22Rv1 (cell line): ENCODE measurements at regions not wholly inside any gene's neighbourhood (a gene's known extent, or its start where the extent isn't known, plus 50 kb on each side); places are given as distances from the start of the nearest gene placed in this dataset.

Source experiments
- H3K27ac ChIP-seq: fragments of 450-650 bp; 2 replicates; pipeline ENCODE4 v1.5.1; 2017
- ZFX ChIP-seq: fragments of 450-650 bp; IDR thresholded peaks from 2 replicates; pipeline ENCODE4 v1.6.1; 2017; ENCODE audit warnings: antibody characterized with exemption, borderline replicate concordance
- TF ChIP-seq, protein P1 (sequence below): fragments of 450-650 bp; IDR thresholded peaks from 2 replicates; pipeline ENCODE4 v1.5.1; 2017; ENCODE audit warnings: mild to moderate bottlenecking

GRCh38 chr2:66872081-66872985 is 437.4 kb downstream of the MEIS1 start:
- TF ChIP-seq, protein P1, sequence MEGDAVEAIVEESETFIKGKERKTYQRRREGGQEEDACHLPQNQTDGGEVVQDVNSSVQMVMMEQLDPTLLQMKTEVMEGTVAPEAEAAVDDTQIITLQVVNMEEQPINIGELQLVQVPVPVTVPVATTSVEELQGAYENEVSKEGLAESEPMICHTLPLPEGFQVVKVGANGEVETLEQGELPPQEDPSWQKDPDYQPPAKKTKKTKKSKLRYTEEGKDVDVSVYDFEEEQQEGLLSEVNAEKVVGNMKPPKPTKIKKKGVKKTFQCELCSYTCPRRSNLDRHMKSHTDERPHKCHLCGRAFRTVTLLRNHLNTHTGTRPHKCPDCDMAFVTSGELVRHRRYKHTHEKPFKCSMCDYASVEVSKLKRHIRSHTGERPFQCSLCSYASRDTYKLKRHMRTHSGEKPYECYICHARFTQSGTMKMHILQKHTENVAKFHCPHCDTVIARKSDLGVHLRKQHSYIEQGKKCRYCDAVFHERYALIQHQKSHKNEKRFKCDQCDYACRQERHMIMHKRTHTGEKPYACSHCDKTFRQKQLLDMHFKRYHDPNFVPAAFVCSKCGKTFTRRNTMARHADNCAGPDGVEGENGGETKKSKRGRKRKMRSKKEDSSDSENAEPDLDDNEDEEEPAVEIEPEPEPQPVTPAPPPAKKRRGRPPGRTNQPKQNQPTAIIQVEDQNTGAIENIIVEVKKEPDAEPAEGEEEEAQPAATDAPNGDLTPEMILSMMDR = no peak
- no peak for TF ChIP-seq ZFX
- no peak overlapping the region for H3K27ac ChIP-seq

DNA sequence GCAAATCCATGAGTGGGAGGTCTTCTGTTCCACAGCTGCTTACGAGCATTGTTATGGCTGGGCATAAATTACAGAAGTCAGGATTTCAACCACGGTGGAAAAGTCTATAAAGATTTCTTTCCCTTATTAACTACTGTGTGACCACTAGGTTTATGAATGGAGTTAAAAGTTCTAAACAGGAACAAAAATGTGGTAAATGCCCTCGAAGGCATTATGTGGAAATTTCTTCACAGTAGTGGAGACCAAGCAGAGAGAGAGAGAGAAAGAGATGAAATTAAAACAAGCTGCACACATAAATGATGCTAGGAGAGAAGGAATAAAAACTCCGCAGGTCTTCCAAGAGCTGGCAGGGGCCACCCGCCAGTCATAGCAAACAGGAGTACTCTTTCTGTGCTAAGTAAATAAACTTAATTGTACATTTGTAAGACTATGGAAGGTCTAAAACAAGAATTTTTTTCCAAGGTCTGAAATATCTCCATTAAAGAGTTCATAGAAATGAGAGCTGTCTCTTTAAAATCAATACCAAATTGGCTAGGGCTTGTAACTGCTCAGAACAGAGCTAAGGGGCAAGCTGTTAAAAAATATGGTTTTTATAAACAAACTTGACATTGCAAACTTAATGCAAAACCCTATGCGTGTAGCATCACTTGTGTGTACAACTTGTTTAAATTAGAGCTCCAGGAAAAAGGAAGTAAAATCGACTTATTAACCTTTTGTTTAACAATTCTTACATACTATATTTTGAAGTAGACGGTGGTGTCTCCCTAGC is 438.2 kb downstream of the MEIS1 start:
- no peak overlapping the region for H3K27ac ChIP-seq
- no peak for TF ChIP-seq ZFX
- TF ChIP-seq, protein P1 = no peak

DNA sequence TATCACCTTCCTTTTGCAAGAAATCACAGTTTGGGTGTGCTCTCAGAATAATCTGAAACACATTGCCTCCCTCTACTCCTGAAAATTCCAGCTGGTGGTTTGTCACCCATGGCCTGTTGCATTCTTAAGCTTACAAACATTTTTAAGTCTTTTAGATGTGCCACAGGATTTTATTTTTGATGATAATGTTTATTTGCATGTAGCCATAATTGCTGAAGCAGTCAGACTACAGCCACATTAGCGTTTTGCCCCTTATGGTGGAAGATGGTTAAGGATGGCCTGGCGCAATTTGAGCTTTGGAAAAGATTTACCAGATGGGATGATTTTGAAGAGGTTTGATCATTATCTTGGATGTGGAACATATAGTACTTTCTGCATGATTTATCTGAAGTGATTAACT is 439.5 kb downstream of the MEIS1 start:
- no peak overlapping the region for H3K27ac ChIP-seq
- TF ChIP-seq ZFX = no peak
- TF ChIP-seq, protein P1 = no peak

DNA sequence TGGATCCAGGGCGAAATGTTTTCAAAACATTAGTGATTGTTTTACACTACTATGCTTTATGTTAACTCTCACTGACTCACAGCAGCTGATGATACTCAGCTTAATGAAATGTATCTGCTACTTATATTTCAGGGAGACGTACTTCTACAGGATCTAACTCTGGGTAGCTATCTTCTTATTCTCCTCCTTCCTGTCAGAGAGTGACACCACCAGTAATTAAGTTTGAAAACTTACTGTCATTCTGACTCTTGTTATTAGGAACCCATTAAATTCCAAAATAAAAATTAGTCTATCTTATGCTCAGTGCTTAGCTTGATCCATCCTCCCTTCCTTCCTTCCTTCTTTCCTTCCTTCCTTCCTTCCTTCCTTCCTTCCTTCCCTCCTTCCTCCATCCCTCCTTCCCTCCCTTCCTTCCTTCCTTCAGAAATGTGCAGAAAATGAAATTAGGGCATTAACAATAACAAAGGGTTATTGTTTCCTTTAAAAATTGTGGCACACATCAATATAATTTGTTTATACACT is 441.1 kb downstream of the MEIS1 start:
- TF ChIP-seq ZFX = no peak
- TF ChIP-seq, protein P1 = no peak
- no peak overlapping the region for H3K27ac ChIP-seq

DNA sequence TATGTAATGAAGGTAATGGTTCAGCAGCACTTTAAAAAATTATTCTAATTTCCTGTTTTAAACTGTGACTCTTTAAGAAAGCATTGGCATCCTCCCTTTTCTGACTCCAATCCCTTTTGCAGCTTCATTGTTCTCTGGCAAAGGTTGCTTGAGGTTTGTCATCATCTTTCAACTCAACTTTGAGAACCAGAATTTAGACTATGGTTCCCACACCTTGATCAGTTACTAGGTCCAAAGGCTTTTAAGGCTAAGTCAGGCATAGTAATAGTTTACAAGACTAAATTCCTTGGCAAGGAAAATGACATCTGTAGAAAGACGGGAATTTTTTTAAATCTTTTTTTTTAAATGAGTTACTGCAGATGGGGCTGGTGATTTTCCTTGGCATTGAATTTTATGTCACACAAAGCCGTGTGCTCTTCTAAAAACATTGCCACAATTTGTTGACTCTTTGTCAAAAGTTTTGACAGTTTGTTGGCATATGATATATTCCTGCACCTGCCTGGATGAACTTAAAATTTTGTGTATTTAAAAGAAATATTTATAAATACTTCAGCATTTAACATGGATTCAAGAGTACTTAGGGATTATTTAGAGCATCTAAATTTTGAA is 451.0 kb downstream of the MEIS1 start:
- H3K27ac ChIP-seq = no peak overlapping the region
- TF ChIP-seq ZFX = no peak
- TF ChIP-seq, protein P1 = no peak

GRCh38 chr2:66888246-66888645 is 453.3 kb downstream of the MEIS1 start:
- TF ChIP-seq ZFX = no peak
- TF ChIP-seq, protein P1 = no peak
- no peak overlapping the region for H3K27ac ChIP-seq
